Stomach (tissue), 4 donors: ENCODE measurements at regions not wholly inside any gene's neighbourhood (a gene's known extent, or its start where the extent isn't known, plus 50 kb on each side); places are given as distances from the start of the nearest gene placed in this dataset.

ENCODE experiments used
- CTCF ChIP-seq, 7 experiments: fragments of 450-650 bp in 4 of 7; fragments of 200-600 bp in 3 of 7; sonication (generic) in 3 of 7; IDR thresholded peaks; one replicate each; pipeline ENCODE4 v1.5.1; 2016 to 2019; ENCODE audit warnings: antibody characterized with exemption in 7 of 7, control low read depth in 2 of 7, mild to moderate bottlenecking in 1 of 7
- EP300 ChIP-seq: sonication (generic); formaldehyde crosslinking; IDR thresholded peaks from one replicate; pipeline ENCODE4 v1.6.1; 2017; ENCODE audit warnings: antibody characterized with exemption

- TF ChIP-seq CTCF (IDR thresholded peaks at IDR 0.05) (no peak), EP300 (no peak)
Measured at GRCh38 chr7:98705626-98706025, 88.5 kb downstream of the NPTX2 start.
